HFF-Myc (cell line): ENCODE measurements at regions not wholly inside any gene's neighbourhood (a gene's known extent, or its start where the extent isn't known, plus 50 kb on each side); places are given as distances from the start of the nearest gene placed in this dataset.

Experiments
- DNase-seq: peaks from one replicate; pipeline ENCODE4 v3.0.0-alpha.2; 2011; ENCODE audit warnings: low read depth; ENCODE audit errors: extremely low read depth
- H3K4me3 ChIP-seq: replicated peaks from 2 replicates; pipeline ENCODE4 v1.5.1; 2011; ENCODE audit warnings: low read depth, mild to moderate bottlenecking, control low read depth, low read length
- TF ChIP-seq, protein P1 (sequence below): IDR thresholded peaks from 2 replicates; pipeline ENCODE4 v1.5.1; 2012; ENCODE audit warnings: mild to moderate bottlenecking, low read depth, low read length, control low read depth; ENCODE audit errors: missing control alignments

DNA sequence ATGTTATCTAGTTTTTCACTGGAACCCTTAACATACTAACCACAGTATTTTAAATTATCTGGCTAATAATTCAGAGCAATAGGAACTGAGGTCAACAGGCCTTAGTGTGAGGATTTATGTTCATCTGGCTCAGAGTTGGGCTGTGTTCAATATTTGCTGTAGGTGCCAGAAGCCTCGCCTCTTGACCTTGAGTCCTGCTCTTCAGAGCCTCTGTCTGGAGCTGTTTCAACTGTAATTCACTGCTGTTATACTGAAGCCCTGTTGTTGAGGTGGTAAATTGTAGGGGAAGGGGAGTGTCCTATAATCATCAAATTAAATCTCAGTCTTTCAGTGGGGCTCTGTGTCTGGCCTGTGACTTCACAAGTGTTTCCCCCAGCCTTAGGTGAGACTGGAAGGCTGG lies 184.4 kb downstream of the CDH26 start:
- no peak overlapping the region for H3K4me3 ChIP-seq
- TF ChIP-seq, protein P1, sequence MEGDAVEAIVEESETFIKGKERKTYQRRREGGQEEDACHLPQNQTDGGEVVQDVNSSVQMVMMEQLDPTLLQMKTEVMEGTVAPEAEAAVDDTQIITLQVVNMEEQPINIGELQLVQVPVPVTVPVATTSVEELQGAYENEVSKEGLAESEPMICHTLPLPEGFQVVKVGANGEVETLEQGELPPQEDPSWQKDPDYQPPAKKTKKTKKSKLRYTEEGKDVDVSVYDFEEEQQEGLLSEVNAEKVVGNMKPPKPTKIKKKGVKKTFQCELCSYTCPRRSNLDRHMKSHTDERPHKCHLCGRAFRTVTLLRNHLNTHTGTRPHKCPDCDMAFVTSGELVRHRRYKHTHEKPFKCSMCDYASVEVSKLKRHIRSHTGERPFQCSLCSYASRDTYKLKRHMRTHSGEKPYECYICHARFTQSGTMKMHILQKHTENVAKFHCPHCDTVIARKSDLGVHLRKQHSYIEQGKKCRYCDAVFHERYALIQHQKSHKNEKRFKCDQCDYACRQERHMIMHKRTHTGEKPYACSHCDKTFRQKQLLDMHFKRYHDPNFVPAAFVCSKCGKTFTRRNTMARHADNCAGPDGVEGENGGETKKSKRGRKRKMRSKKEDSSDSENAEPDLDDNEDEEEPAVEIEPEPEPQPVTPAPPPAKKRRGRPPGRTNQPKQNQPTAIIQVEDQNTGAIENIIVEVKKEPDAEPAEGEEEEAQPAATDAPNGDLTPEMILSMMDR: no peak
- no peak for DNase-seq

DNA sequence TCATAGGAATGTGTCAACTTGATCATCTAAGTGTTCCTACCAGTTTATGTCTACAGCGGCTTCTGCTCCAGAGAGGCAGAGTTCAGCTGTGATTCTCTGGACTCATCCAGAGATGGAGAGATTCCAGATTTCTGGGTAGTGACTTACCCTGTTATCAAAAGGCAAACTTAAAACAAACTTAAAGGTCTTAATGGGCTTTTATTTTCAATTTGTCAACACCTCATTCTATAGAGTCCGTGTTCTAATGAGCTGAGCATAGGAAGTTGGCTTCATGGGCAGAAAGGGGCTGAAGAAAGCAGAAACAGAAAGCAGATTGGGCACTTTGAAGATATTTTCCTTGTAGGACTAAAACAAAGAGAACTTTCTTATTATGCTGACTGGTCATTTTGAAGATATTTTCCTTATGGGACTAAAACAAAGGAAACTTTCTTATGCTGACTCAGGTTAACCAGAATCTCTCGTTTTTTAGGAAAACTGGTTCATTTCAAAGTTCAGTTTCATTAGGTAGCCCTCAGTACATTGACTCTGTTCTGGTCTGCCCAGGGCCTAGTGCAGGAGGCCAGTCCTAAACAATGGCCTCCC lies 185.1 kb downstream of the CDH26 start:
- DNase-seq: no peak
- no peak overlapping the region for H3K4me3 ChIP-seq
- TF ChIP-seq, protein P1: no peak

DNA sequence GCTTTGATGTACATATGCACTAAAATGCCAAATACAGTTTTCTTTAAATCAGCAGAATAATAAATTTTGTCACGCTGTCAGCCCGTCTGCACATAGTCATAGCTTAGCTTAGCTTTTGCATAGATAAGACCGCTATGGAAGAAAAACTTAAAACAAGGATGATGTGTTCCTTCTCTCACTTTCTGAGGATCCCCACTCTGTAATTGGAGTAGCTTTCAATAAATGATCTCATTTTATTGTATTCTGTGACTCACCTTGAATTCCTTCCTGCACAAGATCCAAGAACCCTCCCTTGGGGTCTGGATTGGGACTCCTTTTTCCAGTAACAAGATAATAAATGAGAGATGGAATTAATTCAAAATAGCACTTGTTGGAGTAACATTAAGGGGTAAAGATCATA lies 186.2 kb downstream of the CDH26 start:
- no peak overlapping the region for H3K4me3 ChIP-seq
- TF ChIP-seq, protein P1: no peak
- DNase-seq: no peak

DNA sequence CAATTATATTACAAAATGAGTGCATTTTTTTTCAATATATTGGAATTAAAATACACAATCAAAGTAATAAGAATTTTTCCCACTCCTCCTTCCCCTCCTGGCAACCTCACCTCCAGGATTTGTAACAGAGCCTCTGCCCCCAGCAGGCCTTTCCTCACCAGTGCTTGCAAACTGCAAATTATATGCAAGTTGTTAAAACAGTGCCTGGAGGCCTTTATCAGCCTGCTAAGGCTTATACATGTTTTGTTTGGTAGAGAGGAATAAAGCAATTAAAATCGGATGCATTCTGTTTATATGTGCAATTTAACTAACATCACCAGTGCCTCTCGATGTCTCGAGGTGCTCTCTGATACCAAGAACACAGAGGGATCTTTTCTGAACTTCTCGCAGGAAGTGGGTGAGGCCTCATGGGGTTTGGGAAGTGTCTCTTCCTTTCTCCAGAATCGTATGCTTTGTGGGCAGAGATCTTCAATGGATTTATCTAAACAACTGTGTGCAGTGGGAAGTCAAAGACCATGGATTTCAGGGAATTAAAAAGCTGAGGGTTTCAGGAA lies 186.8 kb downstream of the CDH26 start:
- H3K4me3 ChIP-seq: no peak overlapping the region
- TF ChIP-seq, protein P1: no peak
- DNase-seq: no peak

DNA sequence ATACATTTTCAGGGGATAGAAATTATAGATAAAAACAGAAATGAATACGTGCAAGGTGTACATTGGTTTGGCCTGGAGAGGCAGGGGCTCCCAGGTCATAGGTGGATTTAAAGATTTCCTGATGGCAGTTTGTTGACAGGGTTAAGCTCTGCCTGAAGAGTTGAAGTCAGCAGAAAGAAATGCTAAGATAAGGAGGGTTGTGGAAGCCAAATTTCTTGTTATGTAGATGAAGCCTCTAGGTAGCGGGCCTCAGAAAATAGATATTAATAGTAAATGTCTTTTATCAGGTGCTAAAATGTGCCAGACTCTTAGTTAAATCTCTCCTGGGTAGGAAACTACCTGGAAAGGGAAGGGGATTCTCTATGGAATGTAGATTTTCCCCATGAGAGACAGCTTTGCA lies 188.8 kb downstream of the CDH26 start:
- DNase-seq: no peak
- H3K4me3 ChIP-seq: no peak overlapping the region
- TF ChIP-seq, protein P1: no peak

DNA sequence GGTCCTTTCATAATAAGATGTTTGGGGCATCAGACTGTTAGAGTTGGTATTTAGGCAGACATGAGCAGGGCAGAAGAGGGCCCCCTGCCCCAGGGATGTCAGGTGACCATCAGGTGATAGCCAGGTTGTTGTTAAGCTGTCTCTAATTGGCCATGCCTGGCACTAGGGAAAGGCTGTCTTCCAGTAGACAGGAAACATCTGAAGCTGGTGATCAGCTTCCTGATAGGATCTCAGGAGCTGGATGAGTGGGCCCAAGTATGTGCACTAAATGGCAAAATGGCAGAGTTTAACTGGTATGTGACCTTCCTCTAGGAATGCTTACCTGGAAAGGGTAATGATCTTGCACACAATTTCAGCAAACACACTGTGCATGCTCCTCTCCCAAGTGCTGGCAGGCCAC lies 190.7 kb downstream of the CDH26 start:
- H3K4me3 ChIP-seq: no peak overlapping the region
- TF ChIP-seq, protein P1: no peak
- no peak for DNase-seq

DNA sequence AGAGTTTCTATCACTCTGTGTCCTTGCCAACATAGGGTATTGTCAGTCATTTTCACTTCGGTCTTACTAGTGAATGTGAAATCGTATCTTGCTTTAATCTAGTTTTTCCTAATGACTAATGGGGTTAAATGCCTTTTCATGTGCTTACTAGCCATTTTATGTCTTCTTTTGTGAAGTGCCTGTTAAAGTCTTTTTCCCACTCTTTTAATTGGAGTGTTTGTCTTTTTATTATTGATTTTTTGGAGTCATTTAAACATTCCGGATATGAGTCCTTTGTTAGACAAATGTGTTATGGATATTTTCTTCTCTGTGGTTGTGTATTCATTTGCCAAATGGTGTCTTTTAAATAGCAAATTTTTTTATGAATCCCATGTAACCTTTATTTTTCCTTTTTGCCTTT lies 194.6 kb downstream of the CDH26 start:
- H3K4me3 ChIP-seq: no peak overlapping the region
- TF ChIP-seq, protein P1: no peak
- DNase-seq: no peak
